HCT116 (cell line): ENCODE measurements at regions not wholly inside any gene's neighbourhood (a gene's known extent, or its start where the extent isn't known, plus 50 kb on each side); places are given as distances from the start of the nearest gene placed in this dataset.

Source experiments
- ATAC-seq: fragments of 200-7000 bp; cut with Tn5 transposase; 2 replicates; pipeline ENCODE4 v1.9.1; 2020; ENCODE audit warnings: mild to moderate bottlenecking, moderate library complexity
- BruUV-seq: library from RNA; stranded (reverse); fragments of 400-500 nt; replicated peaks from 2 replicates; lab custom pipeline; 2021; lab: Mats Ljungman, UMichigan
- CTCF ChIA-PET: fragments of 300-600 bp; sonication (Branson Sonifier 250); formaldehyde crosslinking; loops from one replicate; lab custom pipeline; 2021; ENCODE audit warnings: antibody characterized with exemption; lab: Charles Lee
- POLR2A ChIA-PET: fragments of 300-600, 350-600 bp; sonication (Branson Sonifier 250); formaldehyde crosslinking; loops from one replicate; lab custom pipeline; 2021; ENCODE audit warnings: antibody characterized with exemption; lab: Charles Lee
- RAD21 ChIA-PET, 2 experiments: fragments of 300-600 bp; sonication (Branson Sonifier 250); formaldehyde crosslinking; loops; one replicate each; lab custom pipeline; 2023; ENCODE audit warnings: low total read pairs in 2 of 2; ENCODE audit not compliant: uncharacterized antibody in 2 of 2, unreplicated experiment in 2 of 2, low non-redundant PET in 1 of 2; lab: Charles Lee
- DNase-seq: peaks from one replicate; pipeline ENCODE4 v3.0.0-alpha.2; 2010; ENCODE audit warnings: low read depth, low spot score
- H2AFZ ChIP-seq: fragments of 200-600 bp; shearing (Covaris generic), sonication (generic); 2 replicates; pipeline ENCODE4 v1.6.1; 2017; ENCODE audit warnings: low read depth, mixed run types, mixed read lengths, antibody characterized with exemption, low read length; ENCODE audit not compliant: poor library complexity, severe bottlenecking
- H3K27ac ChIP-seq: 2 replicates; pipeline ENCODE4 v1.5.1; 2012; ENCODE audit warnings: low read depth, low read length
- H3K27me3 ChIP-seq: fragments of 200-600 bp; sonication (generic); 2 replicates; pipeline ENCODE4 v1.6.1; 2016; ENCODE audit warnings: mixed run types, low read length, mixed read lengths; ENCODE audit not compliant: insufficient read depth
- H3K36me3 ChIP-seq, 2 experiments: fragments of 200-500 bp in 1 of 2; fragments of 200-600 bp in 1 of 2; sonication (Bioruptor generic) in 1 of 2; sonication (generic) in 1 of 2; 2 replicates each; pipeline versions ENCODE4 v1.5.1 to v1.6.1; 2014 to 2016; ENCODE audit warnings: low read length in 2 of 2, inconsistent platforms in 1 of 2, mixed read lengths in 1 of 2, mixed run types in 1 of 2; ENCODE audit not compliant: insufficient read depth in 2 of 2, control insufficient read depth in 1 of 2
- H3K4me1 ChIP-seq, 2 experiments: fragments of 200-600 bp in 1 of 2; sonication (generic) in 1 of 2; 2 replicates each; pipeline versions ENCODE4 v1.5.1 to v1.6.1; 2012 to 2017; ENCODE audit warnings: low read length in 2 of 2, inconsistent platforms in 1 of 2, mild to moderate bottlenecking in 1 of 2, mixed read lengths in 1 of 2, mixed run types in 1 of 2, moderate library complexity in 1 of 2; ENCODE audit not compliant: insufficient read depth in 2 of 2, control insufficient read depth in 1 of 2
- H3K4me2 ChIP-seq: fragments of 200-600 bp; sonication (generic); 2 replicates; pipeline ENCODE4 v1.6.1; 2017; ENCODE audit warnings: mixed run types, low read length, mixed read lengths
- H3K4me3 ChIP-seq, 2 experiments: fragments of 200-600 bp in 1 of 2; sonication (generic) in 1 of 2; replicated peaks in 1 of 2; 2 replicates each; pipeline ENCODE4 v1.5.1; 2011 to 2016; ENCODE audit warnings: low read length in 2 of 2, control low read depth in 1 of 2, low read depth in 1 of 2, mild to moderate bottlenecking in 1 of 2, mixed read lengths in 1 of 2, mixed run types in 1 of 2
- H3K79me2 ChIP-seq: fragments of 200-600 bp; sonication (generic); 2 replicates; pipeline ENCODE4 v1.6.1; 2017; ENCODE audit warnings: mild to moderate bottlenecking, mixed run types, low read length, moderate library complexity, mixed read lengths; ENCODE audit not compliant: insufficient read depth
- H3K9ac ChIP-seq: fragments of 200-600 bp; sonication (generic); 2 replicates; pipeline ENCODE4 v1.6.1; 2016; ENCODE audit warnings: low read length, mixed read lengths
- H3K9me2 ChIP-seq: fragments of 200-600 bp; sonication (generic), shearing (Covaris generic); 2 replicates; pipeline ENCODE4 v1.6.1; 2017; ENCODE audit warnings: mixed run types, mild to moderate bottlenecking, moderate library complexity; ENCODE audit not compliant: insufficient read depth
- H3K9me3 ChIP-seq, 2 experiments: fragments of 200-500 bp in 1 of 2; fragments of 200-600 bp in 1 of 2; sonication (Bioruptor generic) in 1 of 2; sonication (generic) in 1 of 2; 2 replicates each; pipeline ENCODE4 v1.6.1; 2014 to 2017; ENCODE audit warnings: low read length in 2 of 2, mixed read lengths in 2 of 2, inconsistent platforms in 1 of 2, low read depth in 1 of 2, mild to moderate bottlenecking in 1 of 2, mixed run types in 1 of 2, moderate library complexity in 1 of 2; ENCODE audit not compliant: control insufficient read depth in 1 of 2, insufficient read depth in 1 of 2
- H4K20me1 ChIP-seq: fragments of 200-600 bp; sonication (generic), shearing (Covaris generic); 2 replicates; pipeline ENCODE4 v1.6.1; 2017; ENCODE audit warnings: mixed run types, mild to moderate bottlenecking, moderate library complexity; ENCODE audit not compliant: insufficient read depth
- CBX3 ChIP-seq: IDR thresholded peaks from 2 replicates; pipeline ENCODE4 v1.6.1; 2012; ENCODE audit warnings: low read depth
- CEBPB ChIP-seq: IDR thresholded peaks from 2 replicates; pipeline ENCODE4 v1.6.1; 2012; ENCODE audit warnings: low read depth
- POLR2AphosphoS5 ChIP-seq: IDR thresholded peaks from 2 replicates; pipeline ENCODE4 v1.6.1; 2011; ENCODE audit warnings: mild to moderate bottlenecking, low read depth, low read length, moderate library complexity
- RAD21 ChIP-seq: IDR thresholded peaks from 2 replicates; pipeline ENCODE4 v1.6.1; 2012; ENCODE audit warnings: low read depth, mild to moderate bottlenecking
- SIN3A ChIP-seq: IDR thresholded peaks from 2 replicates; pipeline ENCODE4 v1.6.1; 2012; ENCODE audit warnings: low read depth
- SP1 ChIP-seq: IDR thresholded peaks from 2 replicates; pipeline ENCODE4 v1.6.1; 2012; ENCODE audit warnings: low read depth
- SRF ChIP-seq: IDR thresholded peaks from 2 replicates; pipeline ENCODE4 v1.6.1; 2012; ENCODE audit warnings: low read depth
- TCF7L2 ChIP-seq: IDR thresholded peaks from 2 replicates; pipeline ENCODE4 v1.7.0; 2011; ENCODE audit warnings: borderline replicate concordance, inconsistent platforms; ENCODE audit not compliant: insufficient read depth, insufficient read length; ENCODE audit errors: extremely low read depth
- YY1 ChIP-seq: IDR thresholded peaks from 2 replicates; pipeline ENCODE4 v1.6.1; 2011; ENCODE audit warnings: low read length, low read depth, moderate library complexity, mild to moderate bottlenecking; ENCODE audit not compliant: insufficient replicate concordance; ENCODE audit errors: extremely low read depth
- ZNF274 ChIP-seq: fragments of 200-500 bp; sonication (Bioruptor generic); IDR thresholded peaks from 2 replicates; pipeline ENCODE4 v1.6.1; 2014; ENCODE audit warnings: mild to moderate bottlenecking, low read depth, low read length, inconsistent platforms
- intact Hi-C: fragments of 100-400 bp; cut with micrococcal nuclease; formaldehyde crosslinking; loops from 2 replicates; pipeline ENCODE4 v1.10.0; 2022
- TF ChIP-seq, protein P1 (sequence below): IDR thresholded peaks from 2 replicates; pipeline ENCODE4 v1.6.1; 2012
- TF ChIP-seq, protein P2 (sequence below): IDR thresholded peaks from 2 replicates; pipeline ENCODE4 v1.6.1; 2012
- TF ChIP-seq, protein P3 (sequence below), 3 experiments: fragments of 200-600 bp in 1 of 3; sonication (generic) in 1 of 3; IDR thresholded peaks in 2 of 3; conservative IDR thresholded peaks in 1 of 3; 2 replicates each; pipeline ENCODE4 v1.5.1; 2012 to 2017; ENCODE audit warnings: low read depth in 2 of 3, low read length in 2 of 3, antibody characterized with exemption in 1 of 3, borderline replicate concordance in 1 of 3, control low read depth in 1 of 3, mild to moderate bottlenecking in 1 of 3, mixed read lengths in 1 of 3, mixed run types in 1 of 3, moderate library complexity in 1 of 3; ENCODE audit not compliant: insufficient read depth in 1 of 3

DNA sequence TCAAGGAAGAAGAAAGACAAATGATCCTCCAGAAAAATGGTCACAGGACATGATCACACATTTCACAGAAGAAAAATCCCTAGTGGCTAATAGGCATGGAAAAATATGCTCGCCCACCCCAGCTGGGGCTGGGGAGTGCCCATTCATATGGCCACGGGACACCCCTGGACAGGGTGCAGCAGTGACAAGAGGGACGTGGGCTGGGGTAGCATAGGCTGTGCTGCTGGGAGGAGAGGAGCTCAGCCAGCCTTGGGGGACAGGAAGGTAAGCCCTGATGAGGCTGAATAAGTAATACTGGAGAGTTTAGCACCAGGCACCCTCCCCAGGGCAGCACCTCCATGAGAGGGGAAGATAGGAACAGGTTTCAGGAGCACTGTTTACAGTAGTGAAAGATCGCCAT, 254.9 kb upstream of the HS6ST1 start:
- CTCF ChIA-PET, result no interaction called here

DNA sequence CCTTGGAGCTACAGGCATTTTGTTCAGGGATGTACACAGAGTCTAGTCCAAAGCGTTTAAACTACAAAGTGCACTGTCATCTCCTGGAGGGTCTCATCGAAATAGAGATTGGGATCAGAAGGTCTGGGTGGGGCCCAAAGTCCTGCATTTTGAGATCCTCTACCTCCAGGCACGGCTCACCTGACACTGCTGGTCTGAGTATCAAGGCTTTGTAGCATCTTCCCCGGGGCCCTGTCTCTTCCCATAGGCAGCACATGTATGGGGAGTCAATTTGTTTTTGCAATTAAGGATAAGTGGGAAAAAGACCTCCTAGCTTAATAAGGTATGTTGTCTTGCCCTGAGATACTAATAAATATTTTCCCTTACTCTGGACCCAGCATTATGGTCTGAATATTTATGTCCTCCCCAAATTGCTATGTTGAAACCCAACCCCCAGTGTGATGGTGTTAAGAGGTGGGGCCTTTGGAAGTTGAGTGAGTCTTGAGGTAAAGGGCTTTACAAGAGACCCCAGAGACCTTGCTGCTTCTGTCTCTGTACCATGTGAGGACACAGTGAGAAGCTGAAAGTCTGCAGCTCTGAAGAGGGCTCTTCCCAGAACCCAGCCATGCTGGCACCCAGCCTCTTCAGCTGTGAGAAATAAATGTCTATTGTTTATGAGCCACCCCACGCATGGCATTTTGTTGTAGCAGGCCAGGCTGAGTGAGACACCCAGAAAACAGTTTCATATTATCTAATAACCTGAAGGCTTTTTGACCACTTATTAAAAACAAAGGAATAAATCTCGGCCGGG, 258.7 kb upstream of the HS6ST1 start:
- Histone ChIP-seq H3K4me1 (no peaks in the 10 kb centered on the region), H3K27ac (no peak overlapping the region), H3K36me3 (no peaks in the 10 kb centered on the region), H3K79me2 (no peaks in the 10 kb centered on the region), H3K27me3 (peaks cover 18% of the 10 kb centered on the region; the same call in 1 of the 2 replicates), H3K9me2 (no peaks in the 10 kb centered on the region), H2AFZ (no peak overlapping the region), H3K9ac (no peak overlapping the region), H3K4me2 (no peak overlapping the region), H3K4me3 (no peak overlapping the region), H4K20me1 (no peaks in the 10 kb centered on the region), H3K9me3 (no peaks in the 10 kb centered on the region)
- CTCF ChIA-PET, result no interaction called here
- POLR2A ChIA-PET, result no interaction called here
- no TSS peak for BruUV-seq
- DNase-seq, result no peak
- RAD21 ChIA-PET, result no interaction called here
- ATAC-seq, result no peak
- intact Hi-C loops, result no loop called here
- TF ChIP-seq, protein P1, sequence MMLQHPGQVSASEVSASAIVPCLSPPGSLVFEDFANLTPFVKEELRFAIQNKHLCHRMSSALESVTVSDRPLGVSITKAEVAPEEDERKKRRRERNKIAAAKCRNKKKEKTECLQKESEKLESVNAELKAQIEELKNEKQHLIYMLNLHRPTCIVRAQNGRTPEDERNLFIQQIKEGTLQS, result no peak
- TF ChIP-seq CBX3 (no peak), ZNF274 (no peak), CEBPB (no peak), SP1 (no peak), RAD21 (no peak), TCF7L2 (no peak), SRF (no peak), SIN3A (no peak), POLR2AphosphoS5 (no peak), YY1 (no peak)
- TF ChIP-seq, protein P2, sequence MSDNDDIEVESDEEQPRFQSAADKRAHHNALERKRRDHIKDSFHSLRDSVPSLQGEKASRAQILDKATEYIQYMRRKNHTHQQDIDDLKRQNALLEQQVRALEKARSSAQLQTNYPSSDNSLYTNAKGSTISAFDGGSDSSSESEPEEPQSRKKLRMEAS, result no peak
- TF ChIP-seq, protein P3, sequence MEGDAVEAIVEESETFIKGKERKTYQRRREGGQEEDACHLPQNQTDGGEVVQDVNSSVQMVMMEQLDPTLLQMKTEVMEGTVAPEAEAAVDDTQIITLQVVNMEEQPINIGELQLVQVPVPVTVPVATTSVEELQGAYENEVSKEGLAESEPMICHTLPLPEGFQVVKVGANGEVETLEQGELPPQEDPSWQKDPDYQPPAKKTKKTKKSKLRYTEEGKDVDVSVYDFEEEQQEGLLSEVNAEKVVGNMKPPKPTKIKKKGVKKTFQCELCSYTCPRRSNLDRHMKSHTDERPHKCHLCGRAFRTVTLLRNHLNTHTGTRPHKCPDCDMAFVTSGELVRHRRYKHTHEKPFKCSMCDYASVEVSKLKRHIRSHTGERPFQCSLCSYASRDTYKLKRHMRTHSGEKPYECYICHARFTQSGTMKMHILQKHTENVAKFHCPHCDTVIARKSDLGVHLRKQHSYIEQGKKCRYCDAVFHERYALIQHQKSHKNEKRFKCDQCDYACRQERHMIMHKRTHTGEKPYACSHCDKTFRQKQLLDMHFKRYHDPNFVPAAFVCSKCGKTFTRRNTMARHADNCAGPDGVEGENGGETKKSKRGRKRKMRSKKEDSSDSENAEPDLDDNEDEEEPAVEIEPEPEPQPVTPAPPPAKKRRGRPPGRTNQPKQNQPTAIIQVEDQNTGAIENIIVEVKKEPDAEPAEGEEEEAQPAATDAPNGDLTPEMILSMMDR (IDR thresholded peaks at IDR 0.05 in 2 of 3, conservative IDR thresholded peaks at IDR 0.05 in 1 of 3; ENCODE audit: borderline replicate concordance in 1 of 3, insufficient read depth in 1 of 3, low read depth in 2 of 3, low read length in 2 of 3), result no peak

More for the DNA sequence above, 254.9 kb upstream of the HS6ST1 start:
- Histone ChIP-seq H3K27me3 (peaks cover 38% of the 10 kb centered on the region; the same call in 1 of the 2 replicates), H4K20me1 (no peaks in the 10 kb centered on the region), H3K36me3 (no peaks in the 10 kb centered on the region), H3K4me3 (no peak overlapping the region), H3K9me3 (no peaks in the 10 kb centered on the region)
- POLR2A ChIA-PET, result interaction anchor here (0.6 kb wide), 1 partner anchor 497 kb away, joined by 3 read pairs; no protein-coding TSS in a partner anchor
- TF ChIP-seq ZNF274 (no peak), SP1 (no peak)
- TF ChIP-seq, all 23 proteins: peak for 0
- BruUV-seq, result no TSS peak
- no peaks in the 10 kb centered on the region for H3K9me2 ChIP-seq
- RAD21 ChIA-PET, result no interaction called here
- H3K27ac ChIP-seq, result no peak overlapping the region
- no peaks in the 10 kb centered on the region for H3K4me1 ChIP-seq
- no peak overlapping the region for H2AFZ ChIP-seq
- H3K79me2 ChIP-seq, result no peaks in the 10 kb centered on the region
- ATAC-seq (no peak), DNase-seq (no peak)
- H3K4me2 ChIP-seq, result no peak overlapping the region
- no peak overlapping the region for H3K9ac ChIP-seq
- intact Hi-C loops, result no loop called here
